GM06990 (cell line): ENCODE measurements at regions not wholly inside any gene's neighbourhood (a gene's known extent, or its start where the extent isn't known, plus 50 kb on each side); places are given as distances from the start of the nearest gene placed in this dataset.

Experiments used
- DNase-seq: peaks from one replicate; pipeline ENCODE4 v3.0.0-alpha.2; 2011; ENCODE audit not compliant: insufficient read length; ENCODE audit errors: extremely low read depth
- H3K27me3 ChIP-seq: replicated peaks from 2 replicates; pipeline ENCODE4 v1.6.0; 2011; ENCODE audit warnings: low read length; ENCODE audit not compliant: control insufficient read depth, insufficient read depth
- H3K36me3 ChIP-seq: 2 replicates; pipeline ENCODE4 v1.5.1; 2011; ENCODE audit warnings: low read length; ENCODE audit not compliant: control insufficient read depth, insufficient read depth
- H3K4me3 ChIP-seq: replicated peaks from 2 replicates; pipeline ENCODE4 v1.5.1; 2011; ENCODE audit warnings: low read depth, mild to moderate bottlenecking, control low read depth, low read length
- TF ChIP-seq, protein P1 (sequence below): IDR thresholded peaks from 2 replicates; pipeline ENCODE4 v1.5.1; 2011; ENCODE audit warnings: low read length, control low read depth, mild to moderate bottlenecking, inconsistent platforms; ENCODE audit not compliant: insufficient read depth, poor library complexity, severe bottlenecking

DNA sequence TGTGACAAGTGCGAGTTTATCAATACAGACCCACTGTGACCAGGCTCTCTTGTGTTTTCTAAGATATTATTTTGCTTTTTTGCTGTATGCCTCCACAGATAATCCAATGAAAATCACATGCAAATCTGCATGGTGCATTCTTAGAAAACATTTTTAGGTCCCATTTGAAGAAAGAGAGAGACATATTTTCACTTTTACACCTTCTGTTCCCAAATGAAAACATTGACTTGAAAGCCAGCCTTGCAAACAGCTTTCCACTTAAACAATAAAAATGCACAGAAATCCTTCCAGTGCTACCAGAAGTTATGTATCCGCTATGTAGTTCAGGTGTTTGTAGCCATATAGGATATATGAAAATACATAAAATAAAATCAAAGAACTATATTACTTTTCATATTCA is 618.0 kb downstream of the CDH26 start:
- H3K27me3 ChIP-seq = no peaks in the 10 kb centered on the region
- DNase-seq = no peak
- H3K36me3 ChIP-seq = no peaks in the 10 kb centered on the region
- no peak overlapping the region for H3K4me3 ChIP-seq
- TF ChIP-seq, protein P1, sequence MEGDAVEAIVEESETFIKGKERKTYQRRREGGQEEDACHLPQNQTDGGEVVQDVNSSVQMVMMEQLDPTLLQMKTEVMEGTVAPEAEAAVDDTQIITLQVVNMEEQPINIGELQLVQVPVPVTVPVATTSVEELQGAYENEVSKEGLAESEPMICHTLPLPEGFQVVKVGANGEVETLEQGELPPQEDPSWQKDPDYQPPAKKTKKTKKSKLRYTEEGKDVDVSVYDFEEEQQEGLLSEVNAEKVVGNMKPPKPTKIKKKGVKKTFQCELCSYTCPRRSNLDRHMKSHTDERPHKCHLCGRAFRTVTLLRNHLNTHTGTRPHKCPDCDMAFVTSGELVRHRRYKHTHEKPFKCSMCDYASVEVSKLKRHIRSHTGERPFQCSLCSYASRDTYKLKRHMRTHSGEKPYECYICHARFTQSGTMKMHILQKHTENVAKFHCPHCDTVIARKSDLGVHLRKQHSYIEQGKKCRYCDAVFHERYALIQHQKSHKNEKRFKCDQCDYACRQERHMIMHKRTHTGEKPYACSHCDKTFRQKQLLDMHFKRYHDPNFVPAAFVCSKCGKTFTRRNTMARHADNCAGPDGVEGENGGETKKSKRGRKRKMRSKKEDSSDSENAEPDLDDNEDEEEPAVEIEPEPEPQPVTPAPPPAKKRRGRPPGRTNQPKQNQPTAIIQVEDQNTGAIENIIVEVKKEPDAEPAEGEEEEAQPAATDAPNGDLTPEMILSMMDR = no peak

DNA sequence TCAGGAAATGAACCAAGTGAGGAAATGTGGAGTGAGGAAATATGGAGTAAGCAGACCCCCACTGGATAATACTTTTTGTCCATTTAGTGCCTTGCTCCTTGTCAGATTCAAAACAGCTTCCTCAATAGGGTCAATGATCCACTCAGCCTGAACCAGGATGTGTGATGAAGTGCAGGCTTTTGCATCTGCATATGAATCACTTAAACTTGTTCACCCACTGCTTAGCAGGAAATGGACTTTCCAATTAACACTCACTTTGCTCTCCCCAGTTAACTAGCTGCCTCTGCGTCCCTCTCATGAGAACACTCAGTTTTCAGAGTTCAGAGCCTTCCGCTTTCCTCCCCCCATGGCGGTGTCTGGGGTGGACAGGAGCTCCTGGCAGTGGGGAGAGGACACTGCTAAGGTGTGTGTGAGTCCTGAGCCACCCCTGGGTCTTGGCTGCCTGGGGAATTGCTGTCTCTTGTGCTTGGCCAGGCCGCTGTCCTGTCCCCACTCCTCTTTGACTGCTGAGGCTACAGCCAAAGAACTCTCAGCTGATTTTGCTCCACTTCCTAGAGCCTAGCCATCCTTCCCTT is 621.8 kb downstream of the CDH26 start:
- Histone ChIP-seq H3K4me3 (no peak overlapping the region), H3K36me3 (no peaks in the 10 kb centered on the region), H3K27me3 (no peaks in the 10 kb centered on the region)
- no peak for DNase-seq
- TF ChIP-seq, protein P1 = no peak

DNA sequence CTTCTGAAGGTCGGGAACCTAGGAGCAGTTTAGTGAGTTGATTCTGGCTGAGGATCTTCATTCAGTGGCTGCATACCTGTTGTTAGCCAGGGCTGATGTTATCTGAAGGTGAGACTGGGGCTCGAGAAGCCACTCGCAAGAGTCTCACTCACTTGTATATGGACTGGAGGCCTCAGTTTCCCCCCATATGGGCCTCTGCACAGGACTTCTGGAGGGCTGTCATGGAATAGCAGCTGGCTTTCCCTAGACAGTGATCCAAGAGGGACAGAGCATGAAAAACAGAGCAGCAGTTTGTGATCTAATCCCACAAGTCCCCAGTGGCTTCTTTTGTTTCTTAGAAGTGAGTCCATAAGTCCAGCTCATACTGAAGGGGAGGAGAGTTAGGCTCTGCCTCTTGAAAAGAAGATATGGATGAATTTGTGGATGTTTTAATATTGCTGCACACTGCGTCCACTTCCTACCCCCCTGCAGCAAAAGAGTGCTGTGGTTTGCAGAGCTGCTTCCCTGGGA is 623.4 kb downstream of the CDH26 start:
- no peaks in the 10 kb centered on the region for H3K36me3 ChIP-seq
- TF ChIP-seq, protein P1 = no peak
- no peak overlapping the region for H3K4me3 ChIP-seq
- H3K27me3 ChIP-seq = no peaks in the 10 kb centered on the region
- no peak for DNase-seq

DNA sequence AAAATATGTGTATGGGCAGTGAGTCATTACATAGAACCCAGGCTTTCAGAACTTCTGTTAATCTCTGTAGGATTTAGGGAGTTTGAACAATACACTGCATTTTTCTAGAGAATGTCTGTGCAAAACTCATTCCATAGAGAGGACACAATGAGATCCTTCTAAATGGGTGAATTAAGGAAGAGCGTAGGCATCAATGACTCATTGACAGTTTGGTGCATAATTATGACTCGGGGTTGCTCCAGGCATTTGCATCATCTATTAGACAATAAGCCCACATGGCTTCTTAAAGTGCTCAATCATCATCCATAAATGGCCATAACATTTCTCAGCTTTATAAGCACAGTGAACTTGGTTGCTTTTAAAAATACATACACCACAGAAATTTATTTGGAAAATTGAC is 625.5 kb downstream of the CDH26 start:
- H3K27me3 ChIP-seq = no peaks in the 10 kb centered on the region
- no peaks in the 10 kb centered on the region for H3K36me3 ChIP-seq
- DNase-seq = no peak
- TF ChIP-seq, protein P1 = no peak
- H3K4me3 ChIP-seq = no peak overlapping the region

DNA sequence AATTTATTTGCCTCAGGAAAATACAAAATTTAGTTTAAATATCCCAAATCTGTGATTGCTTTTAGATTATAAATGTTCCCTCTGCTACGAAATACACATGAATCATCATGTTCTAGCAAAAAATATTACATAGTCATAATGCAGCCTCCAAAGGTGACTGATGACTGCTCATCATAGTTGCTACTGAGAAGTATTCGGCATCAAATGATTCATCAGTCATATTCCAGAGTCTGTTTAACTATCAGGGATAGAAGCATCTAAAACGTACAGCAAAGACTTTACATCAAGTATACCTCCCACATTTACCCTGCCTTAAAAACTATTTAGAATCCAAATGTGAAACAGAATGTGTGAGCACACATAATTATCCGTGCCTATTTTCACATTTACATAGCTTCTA is 626.0 kb downstream of the CDH26 start:
- no peaks in the 10 kb centered on the region for H3K36me3 ChIP-seq
- no peak overlapping the region for H3K4me3 ChIP-seq
- DNase-seq = no peak
- TF ChIP-seq, protein P1 = no peak
- no peaks in the 10 kb centered on the region for H3K27me3 ChIP-seq

DNA sequence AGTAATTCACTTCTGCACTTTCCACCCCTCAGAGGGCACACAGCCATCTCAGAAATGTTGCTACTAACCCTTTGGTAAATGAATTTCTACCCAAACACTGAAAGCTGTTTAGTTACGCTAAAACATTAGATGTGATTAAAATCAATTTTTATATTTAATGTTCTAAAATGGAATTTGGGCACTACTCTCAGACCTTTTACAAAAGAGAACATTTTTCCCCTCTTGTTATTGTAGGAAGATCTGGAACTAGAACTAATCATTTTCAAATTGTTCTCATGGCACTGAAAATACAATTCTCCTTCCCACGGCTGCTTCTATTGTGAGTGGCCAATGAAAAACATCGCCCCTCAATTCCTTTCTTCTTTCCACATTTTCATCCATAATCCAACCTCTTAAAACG is 627.4 kb downstream of the CDH26 start:
- TF ChIP-seq, protein P1 = no peak
- Histone ChIP-seq H3K27me3 (no peaks in the 10 kb centered on the region), H3K4me3 (no peak overlapping the region), H3K36me3 (no peaks in the 10 kb centered on the region)
- DNase-seq = no peak
